GM23338 (cell line): ENCODE measurements at regions not wholly inside any gene's neighbourhood (a gene's known extent, or its start where the extent isn't known, plus 50 kb on each side); places are given as distances from the start of the nearest gene placed in this dataset.
"Not testable (repeated sequence)": the region's sequence is repeated elsewhere in the genome, so short reads cannot be mapped to it uniquely, and the experiment has no call there.

Source experiments
- ATAC-seq: fragments of 200-7000 bp; cut with Tn5 transposase; 3 replicates; pipeline ENCODE4 v1.9.1; 2020
- DNase-seq: peaks from one replicate; pipeline ENCODE4 v3.0.0-alpha.2; 2015; ENCODE audit warnings: low spot score
- H2AFZ ChIP-seq: fragments of 200-600 bp; sonication (generic); 2 replicates; pipeline ENCODE4 v1.8.0; 2016; ENCODE audit warnings: antibody characterized with exemption, mild to moderate bottlenecking, moderate library complexity
- H3F3A ChIP-seq: fragments of 200-600 bp; sonication (generic); replicated peaks from 2 replicates; pipeline ENCODE4 v1.8.0; 2017; ENCODE audit warnings: antibody characterized with exemption, mixed run types, low read depth
- H3K27ac ChIP-seq: fragments of 200-600 bp; sonication (generic); 2 replicates; pipeline ENCODE4 v1.6.1; 2016; ENCODE audit warnings: low read depth
- H3K27me3 ChIP-seq: fragments of 200-600 bp; sonication (generic); 2 replicates; pipeline ENCODE4 v1.8.0; 2016; ENCODE audit warnings: mild to moderate bottlenecking, mixed run types, moderate library complexity; ENCODE audit not compliant: insufficient read depth
- H3K36me3 ChIP-seq: fragments of 200-600 bp; sonication (generic); 2 replicates; pipeline ENCODE4 v1.8.0; 2016; ENCODE audit warnings: mild to moderate bottlenecking; ENCODE audit not compliant: insufficient read depth
- H3K4me1 ChIP-seq: fragments of 200-600 bp; sonication (generic); 2 replicates; pipeline ENCODE4 v1.8.0; 2016; ENCODE audit warnings: mild to moderate bottlenecking, moderate library complexity; ENCODE audit not compliant: insufficient read depth
- H3K4me2 ChIP-seq: fragments of 200-600 bp; sonication (generic); 2 replicates; pipeline ENCODE4 v1.7.1; 2017; ENCODE audit warnings: mixed run types
- H3K4me3 ChIP-seq: fragments of 200-600 bp; sonication (generic); 2 replicates; pipeline ENCODE4 v1.6.1; 2016; ENCODE audit warnings: mixed run types
- H3K79me2 ChIP-seq: fragments of 200-600 bp; sonication (generic); replicated peaks from 2 replicates; pipeline ENCODE4 v1.8.0; 2017; ENCODE audit warnings: mild to moderate bottlenecking; ENCODE audit not compliant: insufficient read depth
- H3K9me2 ChIP-seq: fragments of 200-600 bp; sonication (generic); 2 replicates; pipeline ENCODE4 v1.8.0; 2017; ENCODE audit not compliant: insufficient read depth
- H4K20me1 ChIP-seq: fragments of 200-600 bp; sonication (generic); replicated peaks from 2 replicates; pipeline ENCODE4 v1.8.0; 2017; ENCODE audit warnings: mild to moderate bottlenecking; ENCODE audit not compliant: insufficient read depth
- H3K27ac Mint-ChIP-seq: 2 replicates; pipeline ENCODE4 v1.8.0; 2020; ENCODE audit warnings: inconsistent platforms, mild to moderate bottlenecking, moderate library complexity, mixed read lengths
- H3K27me3 Mint-ChIP-seq: 3 replicates; pipeline ENCODE4 v1.8.0; 2022; ENCODE audit warnings: low read depth, mild to moderate bottlenecking, moderate library complexity, mixed read lengths, inconsistent platforms; ENCODE audit not compliant: insufficient read depth, poor library complexity
- H3K36me3 Mint-ChIP-seq: 3 replicates; pipeline ENCODE4 v1.8.0; 2021; ENCODE audit warnings: low read depth, mild to moderate bottlenecking, inconsistent platforms, moderate library complexity, mixed read lengths
- H3K4me1 Mint-ChIP-seq: 3 replicates; pipeline ENCODE4 v1.8.0; 2020; ENCODE audit warnings: mild to moderate bottlenecking, inconsistent platforms, mixed read lengths
- H3K4me3 Mint-ChIP-seq: 3 replicates; pipeline ENCODE4 v1.8.0; 2021; ENCODE audit warnings: moderate library complexity, mild to moderate bottlenecking, inconsistent platforms, mixed read lengths
- H3K9me3 Mint-ChIP-seq: 3 replicates; pipeline ENCODE4 v1.8.0; 2020; ENCODE audit warnings: moderate library complexity, mild to moderate bottlenecking, inconsistent platforms, mixed read lengths
- NANOG ChIP-seq: IDR thresholded peaks from 2 replicates; pipeline ENCODE4 v1.6.1; 2016; ENCODE audit warnings: antibody characterized with exemption, borderline replicate concordance
- STAT1 ChIP-seq: IDR thresholded peaks from one replicate; pipeline ENCODE4 v1.6.1; 2016; ENCODE audit warnings: antibody characterized with exemption; ENCODE audit not compliant: unreplicated experiment
- ZNF331 ChIP-seq: fragments of 250-450 bp; sonication (Bioruptor Pico); IDR thresholded peaks from 2 replicates; pipeline ENCODE4 v1.5.0; 2020; ENCODE audit warnings: low read depth, mild to moderate bottlenecking, moderate library complexity
- ZNF462 ChIP-seq: fragments of 250-450 bp; sonication (Bioruptor Pico); IDR thresholded peaks from 2 replicates; pipeline ENCODE4 v1.5.0; 2020; ENCODE audit warnings: mild to moderate bottlenecking, moderate library complexity
- TF ChIP-seq, protein P1 (sequence below), 2 experiments: fragments of 200-600 bp in 1 of 2; sonication (generic) in 1 of 2; conservative IDR thresholded peaks; 2 replicates each; pipeline versions ENCODE4 v1.5.1 to v1.6.1; 2016 to 2017; ENCODE audit warnings: antibody characterized with exemption in 2 of 2, low read depth in 2 of 2, mild to moderate bottlenecking in 2 of 2, moderate library complexity in 1 of 2

DNA sequence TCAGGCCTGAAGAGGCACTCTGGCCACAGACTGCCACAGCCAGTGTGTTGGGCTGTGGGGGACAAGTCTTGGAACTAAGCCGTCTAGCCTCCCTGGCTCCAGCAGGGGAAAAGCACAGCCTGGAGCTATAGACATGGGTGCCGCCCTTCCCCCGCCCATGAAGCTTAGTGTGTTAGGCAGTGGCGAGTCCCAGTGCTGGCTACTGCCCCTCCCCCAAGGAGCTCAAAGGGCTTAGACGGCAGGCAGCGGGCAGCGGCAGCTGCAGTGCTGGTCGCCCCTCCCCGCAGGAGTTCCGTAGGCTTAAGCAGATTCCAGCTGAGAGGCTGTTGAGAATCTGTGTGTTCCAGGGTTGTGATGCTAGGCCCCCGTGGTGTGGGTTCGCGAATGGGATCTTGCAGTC lies 135.8 kb upstream of the RORA start (continued):
- no peak; the same call in 1 of the 2 replicates for TF ChIP-seq ZNF462 (CRISPR knock-in tag)
- TF ChIP-seq NANOG, result no peak
- no peak for TF ChIP-seq STAT1
- no peak for TF ChIP-seq ZNF331
- TF ChIP-seq, protein P1, sequence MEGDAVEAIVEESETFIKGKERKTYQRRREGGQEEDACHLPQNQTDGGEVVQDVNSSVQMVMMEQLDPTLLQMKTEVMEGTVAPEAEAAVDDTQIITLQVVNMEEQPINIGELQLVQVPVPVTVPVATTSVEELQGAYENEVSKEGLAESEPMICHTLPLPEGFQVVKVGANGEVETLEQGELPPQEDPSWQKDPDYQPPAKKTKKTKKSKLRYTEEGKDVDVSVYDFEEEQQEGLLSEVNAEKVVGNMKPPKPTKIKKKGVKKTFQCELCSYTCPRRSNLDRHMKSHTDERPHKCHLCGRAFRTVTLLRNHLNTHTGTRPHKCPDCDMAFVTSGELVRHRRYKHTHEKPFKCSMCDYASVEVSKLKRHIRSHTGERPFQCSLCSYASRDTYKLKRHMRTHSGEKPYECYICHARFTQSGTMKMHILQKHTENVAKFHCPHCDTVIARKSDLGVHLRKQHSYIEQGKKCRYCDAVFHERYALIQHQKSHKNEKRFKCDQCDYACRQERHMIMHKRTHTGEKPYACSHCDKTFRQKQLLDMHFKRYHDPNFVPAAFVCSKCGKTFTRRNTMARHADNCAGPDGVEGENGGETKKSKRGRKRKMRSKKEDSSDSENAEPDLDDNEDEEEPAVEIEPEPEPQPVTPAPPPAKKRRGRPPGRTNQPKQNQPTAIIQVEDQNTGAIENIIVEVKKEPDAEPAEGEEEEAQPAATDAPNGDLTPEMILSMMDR (conservative IDR thresholded peaks at IDR 0.05; ENCODE audit: low read depth in 2 of 2), result no peak

DNA sequence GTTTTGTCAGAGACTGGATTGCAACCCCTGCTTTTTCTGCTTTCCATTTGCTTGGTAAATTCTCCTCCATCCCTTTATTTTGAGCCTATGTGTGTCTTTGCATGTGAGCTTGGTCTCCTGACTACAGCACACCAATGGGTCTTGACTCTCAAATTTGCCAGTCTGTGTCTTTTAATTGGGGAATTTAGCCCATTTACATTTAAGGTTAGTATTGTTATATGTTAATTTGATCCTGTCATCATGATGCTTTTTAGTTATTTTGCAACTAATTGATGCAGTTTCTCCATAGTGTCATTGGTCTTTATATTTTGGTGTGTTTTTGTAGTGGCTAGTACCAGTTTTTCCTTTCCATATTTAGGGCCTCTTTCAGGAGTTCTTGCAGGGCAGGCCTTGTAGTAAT lies 133.8 kb upstream of the RORA start:
- not testable (repeated sequence) for H3K79me2 ChIP-seq, H3K9me2 ChIP-seq, H3K27me3 ChIP-seq, H3K4me3 ChIP-seq, H3K36me3 Mint-ChIP-seq, H3K4me1 ChIP-seq, DNase-seq, H3F3A ChIP-seq, H4K20me1 ChIP-seq, H3K27me3 Mint-ChIP-seq, H3K4me3 Mint-ChIP-seq, ATAC-seq, H3K27ac Mint-ChIP-seq, H2AFZ ChIP-seq, H3K36me3 ChIP-seq, H3K27ac ChIP-seq, H3K4me2 ChIP-seq
- peaks cover 14% of the 10 kb centered on the region; the same call in 2 of the 3 replicates for H3K9me3 Mint-ChIP-seq
- H3K4me1 Mint-ChIP-seq, result peaks cover 11% of the 10 kb centered on the region
